ENCODE measurements at regions not wholly inside any gene's neighbourhood (a gene's known extent, or its start where the extent isn't known, plus 50 kb on each side); places are given as distances from the start of the nearest gene placed in this dataset.

- no peak for DNase-seq (ENCODE audit: low spot score in 2 of 2)
- Histone ChIP-seq H3K36me3 (no peaks in the 10 kb centered on the region), H3K27ac (no peak overlapping the region), H3K4me3 (no peak overlapping the region), H3K4me1 (no peaks in the 10 kb centered on the region), H3K9me3 (no peaks in the 10 kb centered on the region), H3K27me3 (peaks cover 0 to 4% of the 10 kb centered on the region in 2 donors)
- TF ChIP-seq POLR2A (IDR thresholded peaks at IDR 0.05) (no peak), CTCF (IDR thresholded peaks at IDR 0.05) (no peak), EP300 (IDR thresholded peaks at IDR 0.05) (no peak)
- WGBS, 2 donors = 78% methylated on average over 4 of the region's 4 CpGs
Measured at GRCh38 chr3:71902258-71903111, 117.5 kb upstream of the PROK2 start.

DNA sequence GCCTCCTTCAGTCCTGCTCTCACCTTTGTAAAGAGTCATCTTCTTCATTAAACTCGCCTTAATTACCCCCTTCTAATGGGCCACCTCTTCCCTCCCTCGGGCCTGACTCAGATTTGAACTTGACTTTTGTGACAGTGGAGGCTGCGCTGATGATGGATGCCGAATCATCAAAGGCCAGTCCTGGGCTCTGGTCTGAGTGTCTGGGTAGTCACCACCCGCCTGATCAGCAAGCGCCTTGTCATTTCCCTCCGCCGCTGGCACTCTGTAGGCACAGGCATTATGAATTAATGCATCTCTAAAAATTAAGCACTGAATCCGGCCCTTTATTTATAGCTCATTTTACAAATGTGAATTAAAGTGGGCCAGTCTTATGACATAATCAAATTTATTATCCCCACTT lies 116.7 kb upstream of the PROK2 start:
- no peak overlapping the region for H3K4me3 ChIP-seq
- no peaks in the 10 kb centered on the region for H3K4me1 ChIP-seq
- 90 to 94% methylated on average over 9 of the region's 9 CpGs for WGBS, 2 donors
- no peaks in the 10 kb centered on the region for H3K27me3 ChIP-seq
- H3K27ac ChIP-seq = no peak overlapping the region
- no peaks in the 10 kb centered on the region for H3K9me3 ChIP-seq
- no peak for DNase-seq (ENCODE audit: low spot score in 2 of 2)
- no peak for TF ChIP-seq CTCF (IDR thresholded peaks at IDR 0.05)
- no peak for TF ChIP-seq EP300 (IDR thresholded peaks at IDR 0.05)
- no peak for TF ChIP-seq POLR2A (IDR thresholded peaks at IDR 0.05)
- no peaks in the 10 kb centered on the region for H3K36me3 ChIP-seq

- no peaks in the 10 kb centered on the region for H3K36me3 ChIP-seq
- no peak overlapping the region for H3K4me3 ChIP-seq
- no peak for DNase-seq (ENCODE audit: low spot score in 2 of 2)
- no peaks in the 10 kb centered on the region for H3K9me3 ChIP-seq
- H3K4me1 ChIP-seq = no peaks in the 10 kb centered on the region
- no peaks in the 10 kb centered on the region for H3K27me3 ChIP-seq
- TF ChIP-seq POLR2A (IDR thresholded peaks at IDR 0.05) (no peak), CTCF (IDR thresholded peaks at IDR 0.05) (no peak), EP300 (IDR thresholded peaks at IDR 0.05) (no peak)
- WGBS, 2 donors = 88 to 91% methylated on average over 2 of the region's 2 CpGs
- H3K27ac ChIP-seq = no peak overlapping the region
Measured at GRCh38 chr3:71900057-71900456, 115.1 kb upstream of the PROK2 start.

DNA sequence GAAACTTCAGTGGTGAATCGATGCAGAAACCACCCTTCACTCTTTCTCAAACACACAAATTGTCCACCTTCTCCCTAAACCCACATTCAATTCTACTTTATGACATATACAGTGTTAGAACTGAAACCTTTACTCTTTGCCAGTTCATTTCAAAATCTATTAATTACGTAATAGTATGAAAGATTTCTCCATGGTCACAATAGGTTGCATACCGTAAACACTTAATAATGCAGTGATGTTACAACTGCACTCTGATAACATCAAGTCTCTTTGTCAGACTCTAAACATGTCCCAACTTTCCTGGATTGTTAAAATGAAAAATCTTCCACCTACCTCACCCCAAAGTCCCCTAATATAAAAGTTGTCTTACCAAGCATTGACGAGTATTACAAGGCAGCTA lies 111.8 kb upstream of the PROK2 start:
- no peak for DNase-seq (ENCODE audit: low spot score in 2 of 2)
- TF ChIP-seq POLR2A (IDR thresholded peaks at IDR 0.05) (no peak), EP300 (IDR thresholded peaks at IDR 0.05) (no peak), CTCF (IDR thresholded peaks at IDR 0.05) (no peak)
- Histone ChIP-seq H3K4me3 (no peak overlapping the region), H3K36me3 (no peaks in the 10 kb centered on the region), H3K4me1 (no peaks in the 10 kb centered on the region), H3K27me3 (no peaks in the 10 kb centered on the region), H3K27ac (no peak overlapping the region), H3K9me3 (no peaks in the 10 kb centered on the region)
- WGBS, 2 donors = 76 to 79% methylated on average over 4 of the region's 4 CpGs

- WGBS, 2 donors = 82 to 90% methylated on average over 6 of the region's 6 CpGs
- H3K9me3 ChIP-seq = no peaks in the 10 kb centered on the region
- no peak overlapping the region for H3K4me3 ChIP-seq
- no peak for DNase-seq (ENCODE audit: low spot score in 2 of 2)
- no peaks in the 10 kb centered on the region for H3K27me3 ChIP-seq
- TF ChIP-seq POLR2A (IDR thresholded peaks at IDR 0.05) (no peak), EP300 (IDR thresholded peaks at IDR 0.05) (no peak), CTCF (IDR thresholded peaks at IDR 0.05) (no peak)
- H3K27ac ChIP-seq = no peak overlapping the region
- no peaks in the 10 kb centered on the region for H3K4me1 ChIP-seq
- no peaks in the 10 kb centered on the region for H3K36me3 ChIP-seq
Measured at GRCh38 chr3:71893702-71894479, 108.9 kb upstream of the PROK2 start.
